Renal cortex interstitium (tissue), 11 donors: ENCODE measurements at regions not wholly inside any gene's neighbourhood (a gene's known extent, or its start where the extent isn't known, plus 50 kb on each side); places are given as distances from the start of the nearest gene placed in this dataset.
A peak's percentile ranks its signal among the peaks of the same experiment; 100 is the strongest.
"Not testable (repeated sequence)": the region's sequence is repeated elsewhere in the genome, so short reads cannot be mapped to it uniquely, and the experiment has no call there.

ENCODE experiments used
- DNase-seq, 11 donors: peaks; one replicate each; pipeline ENCODE4 v3.0.0-alpha.2; 2013; ENCODE audit warnings: low read depth in 9 of 11, low spot score in 4 of 11; ENCODE audit errors: extremely low read depth in 1 of 11

DNA sequence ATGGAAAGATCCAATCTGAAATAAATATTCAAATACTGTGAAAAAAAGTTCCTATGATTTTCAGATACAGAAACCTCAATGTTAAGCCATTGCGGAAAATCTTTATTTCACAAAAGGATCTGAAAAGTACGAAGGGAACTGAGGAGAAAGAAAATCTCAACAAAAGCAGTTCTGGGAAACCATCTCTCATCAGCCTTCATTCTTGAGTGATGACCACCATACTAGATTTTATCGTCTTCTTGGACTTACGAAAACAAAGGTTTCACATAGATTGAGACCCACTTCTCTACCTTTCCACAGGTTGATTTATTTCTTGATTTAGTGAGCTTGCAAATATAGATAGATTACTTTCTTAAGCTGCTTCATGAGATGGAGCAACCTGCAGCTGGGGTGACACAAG is 293.4 kb upstream of the LYZL1 start:
- no peak for DNase-seq

- DNase-seq: no peak
Measured at GRCh38 chr10:28996345-28996744, 292.5 kb upstream of the LYZL1 start.

GRCh38 chr10:28996947-28997551 is 291.8 kb upstream of the LYZL1 start:
- no peak for DNase-seq

DNA sequence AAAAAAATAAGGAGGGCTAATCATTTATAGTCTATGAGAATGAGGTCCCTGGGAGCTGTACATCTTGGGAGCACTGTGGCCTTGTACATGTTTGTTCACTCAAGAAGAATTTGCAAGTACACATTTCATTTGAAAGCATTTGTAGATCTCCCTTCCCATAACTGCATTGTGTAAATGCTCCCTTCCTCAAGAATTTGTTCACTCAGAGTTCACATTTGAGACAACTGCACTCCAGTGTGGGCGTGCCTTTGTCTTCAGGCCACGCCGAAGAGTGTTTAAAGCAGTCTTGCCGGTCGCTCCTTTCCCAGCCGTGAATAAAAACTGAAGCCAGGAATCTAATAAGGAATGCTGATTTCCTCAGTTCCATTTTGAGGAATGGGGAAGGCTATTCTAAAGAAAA is 291.1 kb upstream of the LYZL1 start:
- DNase-seq: peak in 1 of 11 donors; percentile 32

DNA sequence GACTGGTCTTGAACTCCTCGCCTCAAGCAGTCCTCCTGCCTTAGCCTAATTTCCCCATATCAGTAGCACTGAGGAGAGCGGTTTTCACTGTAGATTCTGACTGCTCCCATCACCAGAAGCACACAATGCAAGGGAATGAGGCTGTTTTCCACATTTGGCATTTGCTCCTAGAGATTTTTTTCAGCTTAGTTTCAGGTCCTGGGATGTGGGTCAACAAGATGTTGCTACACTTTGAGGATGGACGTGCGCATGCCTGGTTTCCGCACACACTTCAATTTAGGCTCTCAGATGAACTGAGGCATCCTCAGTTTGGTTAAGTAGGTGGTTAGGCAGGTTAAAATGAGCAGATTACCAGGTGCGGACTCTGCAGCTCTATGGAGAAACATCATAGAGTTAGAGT is 287.1 kb upstream of the LYZL1 start:
- no peak for DNase-seq

DNA sequence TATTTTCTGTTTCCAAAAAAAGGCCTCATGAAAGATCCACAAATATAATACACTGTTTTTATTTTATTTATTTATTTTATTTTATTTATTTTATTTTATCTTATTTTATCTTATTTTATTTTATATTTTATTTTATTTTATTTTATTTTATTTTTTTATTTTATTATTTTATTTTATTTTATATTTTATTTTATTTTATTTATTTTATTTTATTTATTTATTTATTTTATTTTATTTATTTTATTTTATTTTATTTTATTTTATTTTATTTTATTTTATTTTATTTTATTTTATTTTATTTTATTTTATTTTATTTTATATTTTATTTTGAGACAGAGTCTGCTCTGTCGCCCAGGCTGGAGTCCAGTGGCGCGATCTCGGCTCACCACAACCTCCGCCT is 285.9 kb upstream of the LYZL1 start:
- DNase-seq: not testable (repeated sequence)

- no peak for DNase-seq
Measured at GRCh38 chr10:29005988-29006387, 282.9 kb upstream of the LYZL1 start.

DNA sequence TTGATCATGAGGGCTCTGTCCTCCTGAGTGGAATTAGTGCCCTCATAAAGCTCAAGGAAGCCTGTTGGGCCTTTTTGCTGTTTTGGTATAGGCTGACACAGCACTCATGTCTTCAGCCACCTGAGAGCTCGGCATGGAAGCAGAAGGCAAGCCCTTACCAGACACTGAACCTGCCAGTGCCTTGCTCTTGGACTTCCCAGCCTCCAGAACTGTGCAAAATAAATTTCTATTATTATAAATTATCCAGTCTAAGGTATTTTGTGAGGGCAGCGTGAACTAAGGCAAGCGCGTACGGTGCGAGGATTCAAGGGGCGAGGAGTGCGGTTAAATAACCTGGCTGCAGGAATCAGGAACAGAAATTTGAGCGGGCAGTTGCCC is 281.5 kb upstream of the LYZL1 start:
- DNase-seq: no peak

GRCh38 chr10:29007748-29008610 is 280.9 kb upstream of the LYZL1 start:
- no peak for DNase-seq

DNA sequence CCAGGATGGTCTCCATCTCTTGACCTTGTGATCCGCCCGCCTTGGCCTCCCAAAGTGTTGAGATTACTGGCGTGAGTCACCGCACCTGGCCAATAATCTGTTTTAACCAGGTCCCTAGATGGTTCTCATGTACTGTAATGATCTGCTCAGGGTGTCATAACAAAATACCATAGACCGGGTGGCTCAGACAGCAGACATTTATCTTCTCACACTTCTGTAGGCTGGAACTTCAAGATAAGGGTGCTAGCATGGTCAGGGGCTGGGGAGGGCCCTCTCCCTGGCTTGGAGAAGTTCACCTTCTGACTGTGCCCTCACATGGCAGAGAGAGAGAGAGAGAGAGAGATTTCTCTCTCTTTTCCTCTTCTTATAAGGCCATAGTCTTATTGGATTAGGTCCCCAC is 279.4 kb upstream of the LYZL1 start:
- no peak for DNase-seq

DNA sequence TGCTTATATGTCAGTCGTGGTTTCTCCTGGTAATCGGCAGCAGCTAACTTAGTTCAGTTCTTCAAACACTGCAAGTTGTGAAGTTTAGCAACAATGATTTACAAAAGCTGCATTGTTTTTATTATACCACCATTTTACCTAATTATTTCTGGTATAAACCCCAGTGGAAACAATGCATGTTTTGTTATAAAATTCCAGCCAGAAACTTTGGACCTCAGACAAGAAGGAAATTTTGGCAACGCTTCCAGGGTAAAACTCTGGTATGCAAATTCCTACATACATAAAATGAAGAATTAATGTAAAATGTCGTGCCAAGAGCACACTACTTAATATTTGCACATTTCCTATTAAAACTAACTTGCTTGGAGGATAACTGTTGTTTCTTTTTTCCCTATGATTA is 277.4 kb upstream of the LYZL1 start:
- DNase-seq: peak in 1 of 11 donors; percentile 24

- DNase-seq: no peak
Measured at GRCh38 chr10:29012926-29013554, 275.8 kb upstream of the LYZL1 start.

GRCh38 chr10:29021591-29021990 is 267.3 kb upstream of the LYZL1 start:
- no peak for DNase-seq

GRCh38 chr10:29022513-29022912 is 266.4 kb upstream of the LYZL1 start:
- no peak for DNase-seq

DNA sequence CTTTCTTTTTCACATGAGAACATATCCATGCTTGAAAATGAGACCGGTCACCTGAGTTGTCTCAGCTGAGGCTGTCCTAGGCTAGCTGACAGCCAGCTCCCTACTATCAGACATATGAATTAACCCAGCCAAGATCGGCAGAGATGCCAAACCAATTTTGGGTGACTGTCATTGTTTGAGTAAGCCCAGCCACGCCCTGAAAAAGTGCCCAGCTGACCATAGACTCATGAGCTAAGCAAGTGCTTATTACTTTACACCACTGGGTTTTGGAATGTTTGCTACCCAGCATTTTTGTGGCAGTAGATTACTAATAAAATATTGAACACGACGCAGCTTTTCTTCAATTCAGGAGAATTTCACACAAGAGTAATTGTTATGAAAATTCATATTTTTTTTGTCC is 265.2 kb upstream of the LYZL1 start:
- DNase-seq: no peak

- DNase-seq: no peak
Measured at GRCh38 chr10:29026065-29026797, 262.6 kb upstream of the LYZL1 start.

- DNase-seq: no peak
Measured at GRCh38 chr10:29026802-29027580, 261.9 kb upstream of the LYZL1 start.

GRCh38 chr10:29028486-29028885 is 260.4 kb upstream of the LYZL1 start:
- DNase-seq: no peak

GRCh38 chr10:29030900-29031299 is 258.0 kb upstream of the LYZL1 start:
- no peak for DNase-seq
